Suprapubic skin (tissue), 4 donors: ENCODE measurements at regions not wholly inside any gene's neighbourhood (a gene's known extent, or its start where the extent isn't known, plus 50 kb on each side); places are given as distances from the start of the nearest gene placed in this dataset.

ENCODE experiments used
- DNase-seq, 2 donors: peaks; one replicate each; pipeline ENCODE4 v3.0.0-alpha.2; 2019; ENCODE audit warnings: low spot score in 2 of 2
- H3K27ac ChIP-seq: fragments of 200-600 bp; sonication (generic); one replicate; pipeline ENCODE4 v1.5.1; 2019
- H3K27me3 ChIP-seq: fragments of 200-600 bp; sonication (generic); one replicate; pipeline ENCODE4 v1.5.1; 2019
- H3K36me3 ChIP-seq: fragments of 200-600 bp; sonication (generic); one replicate; pipeline ENCODE4 v1.5.1; 2019
- H3K4me1 ChIP-seq: fragments of 200-600 bp; sonication (generic); one replicate; pipeline ENCODE4 v1.5.1; 2019
- H3K4me3 ChIP-seq: fragments of 200-600 bp; sonication (generic); one replicate; pipeline ENCODE4 v1.5.1; 2019; ENCODE audit warnings: mild to moderate bottlenecking
- H3K9me3 ChIP-seq: fragments of 200-600 bp; sonication (generic); one replicate; pipeline ENCODE4 v1.5.1; 2019
- CTCF ChIP-seq, 2 donors: fragments of 200-600 bp in 1 of 2; fragments of 450-650 bp in 1 of 2; sonication (generic) in 1 of 2; IDR thresholded peaks; one replicate each; pipeline ENCODE4 v1.5.1; 2016 to 2019; ENCODE audit warnings: antibody characterized with exemption in 2 of 2, mild to moderate bottlenecking in 1 of 2, moderate library complexity in 1 of 2
- EP300 ChIP-seq: sonication (generic); formaldehyde crosslinking; IDR thresholded peaks from one replicate; pipeline ENCODE4 v1.6.1; 2017; ENCODE audit warnings: antibody characterized with exemption
- POLR2A ChIP-seq, 2 donors: fragments of 450-650 bp; IDR thresholded peaks; one replicate each; pipeline ENCODE4 v1.6.1; 2017; ENCODE audit warnings: antibody characterized with exemption in 2 of 2, mild to moderate bottlenecking in 2 of 2, moderate library complexity in 2 of 2
- POLR2AphosphoS5 ChIP-seq, 3 donors: sonication (generic); formaldehyde crosslinking; IDR thresholded peaks; one replicate each; pipeline ENCODE4 v1.6.1; 2017; ENCODE audit warnings: antibody characterized with exemption in 3 of 3
- WGBS: methylation state at CpG from one replicate; pipeline ENCODE4 v1.1.5; 2018; 5-methylcytosine and 5-hydroxymethylcytosine counted together

- no peak for TF ChIP-seq POLR2A (IDR thresholded peaks at IDR 0.05)
- TF ChIP-seq EP300: no peak
- TF ChIP-seq POLR2AphosphoS5 (IDR thresholded peaks at IDR 0.05): no peak
- TF ChIP-seq CTCF (IDR thresholded peaks at IDR 0.05): no peak
- 77% methylated on average over 1 of the region's 1 CpG for WGBS
- no peak for DNase-seq
- Histone ChIP-seq H3K36me3 (no peaks in the 10 kb centered on the region), H3K27me3 (no peaks in the 10 kb centered on the region), H3K9me3 (no peaks in the 10 kb centered on the region), H3K4me3 (no peak overlapping the region), H3K27ac (peak overlapping the region; percentile 40), H3K4me1 (no peaks in the 10 kb centered on the region)
Measured at GRCh38 chr2:188676010-188676400, 298.2 kb upstream of the COL3A1 start.

GRCh38 chr2:188677142-188677541, 297.0 kb upstream of the COL3A1 start:
- TF ChIP-seq CTCF (IDR thresholded peaks at IDR 0.05) (no peak), POLR2A (IDR thresholded peaks at IDR 0.05) (no peak), POLR2AphosphoS5 (IDR thresholded peaks at IDR 0.05) (no peak), EP300 (no peak)
- no peak overlapping the region for H3K27ac ChIP-seq
- no peaks in the 10 kb centered on the region for H3K4me1 ChIP-seq
- H3K4me3 ChIP-seq: no peak overlapping the region
- no peaks in the 10 kb centered on the region for H3K9me3 ChIP-seq
- H3K27me3 ChIP-seq: no peaks in the 10 kb centered on the region
- H3K36me3 ChIP-seq: no peaks in the 10 kb centered on the region
- DNase-seq: no peak

- Histone ChIP-seq H3K36me3 (no peaks in the 10 kb centered on the region), H3K27me3 (no peaks in the 10 kb centered on the region), H3K4me1 (no peaks in the 10 kb centered on the region), H3K4me3 (no peak overlapping the region), H3K27ac (no peak overlapping the region), H3K9me3 (no peaks in the 10 kb centered on the region)
- TF ChIP-seq EP300 (no peak), POLR2A (IDR thresholded peaks at IDR 0.05) (no peak), CTCF (IDR thresholded peaks at IDR 0.05) (no peak), POLR2AphosphoS5 (IDR thresholded peaks at IDR 0.05) (no peak)
- DNase-seq: no peak
- 67% methylated on average over 2 of the region's 2 CpGs for WGBS
Measured at GRCh38 chr2:188678882-188679281, 295.3 kb upstream of the COL3A1 start.

GRCh38 chr2:188682838-188683237, 291.3 kb upstream of the COL3A1 start:
- Histone ChIP-seq H3K36me3 (no peaks in the 10 kb centered on the region), H3K27me3 (no peaks in the 10 kb centered on the region), H3K4me3 (no peak overlapping the region), H3K4me1 (no peaks in the 10 kb centered on the region), H3K27ac (no peak overlapping the region), H3K9me3 (no peaks in the 10 kb centered on the region)
- no peak for TF ChIP-seq POLR2A (IDR thresholded peaks at IDR 0.05)
- no peak for TF ChIP-seq EP300
- no peak for TF ChIP-seq POLR2AphosphoS5 (IDR thresholded peaks at IDR 0.05)
- TF ChIP-seq CTCF (IDR thresholded peaks at IDR 0.05): no peak
- 30% methylated on average over 1 of the region's 1 CpG for WGBS
- no peak for DNase-seq

GRCh38 chr2:188684795-188685194, 289.4 kb upstream of the COL3A1 start:
- no peaks in the 10 kb centered on the region for H3K4me1 ChIP-seq
- TF ChIP-seq POLR2A (IDR thresholded peaks at IDR 0.05) (no peak), CTCF (IDR thresholded peaks at IDR 0.05) (no peak), EP300 (no peak)
- no peaks in the 10 kb centered on the region for H3K36me3 ChIP-seq
- 72% methylated on average over 3 of the region's 3 CpGs for WGBS
- H3K4me3 ChIP-seq: no peak overlapping the region
- H3K27ac ChIP-seq: peak overlapping the region; percentile 18
- no peak for DNase-seq
- no peaks in the 10 kb centered on the region for H3K9me3 ChIP-seq
- H3K27me3 ChIP-seq: no peaks in the 10 kb centered on the region
